HepG2 (cell line): ENCODE measurements at regions not wholly inside any gene's neighbourhood (a gene's known extent, or its start where the extent isn't known, plus 50 kb on each side); places are given as distances from the start of the nearest gene placed in this dataset.

ENCODE experiments used
- ATAC-seq: fragments of 200-7000 bp; cut with Tn5 transposase; 3 replicates; pipeline ENCODE4 v1.9.1; 2020; ENCODE audit warnings: mild to moderate bottlenecking, moderate library complexity
- BruUV-seq: library from RNA; stranded (reverse); fragments of 400-500 nt; replicated peaks from 2 replicates; lab custom pipeline; 2021; lab: Mats Ljungman, UMichigan
- CTCF ChIA-PET: fragments of 300-600 bp; formaldehyde crosslinking; extraction: SDS; loops from one replicate; lab custom pipeline; 2021; ENCODE audit warnings: low total read pairs, inconsistent platforms, low intra/inter-chr PET ratio; lab: Yijun Ruan, JAX
- POLR2A ChIA-PET: fragments of 350-600 bp; sonication (Branson Sonifier 250); formaldehyde crosslinking; loops from one replicate; lab custom pipeline; 2020; ENCODE audit warnings: antibody characterized with exemption, inconsistent platforms; lab: Yijun Ruan, JAX
- DNase-seq: peaks from one replicate; pipeline ENCODE4 v3.0.0-alpha.2; 2015; ENCODE audit warnings: low spot score
- FAIRE-seq: peaks from 3 replicates; lab custom pipeline; 2011; peaks lifted over from hg19 to GRCh38; lab: Jason Lieb, UNC
- H2AFZ ChIP-seq: one replicate; pipeline ENCODE4 v1.6.1; 2011; ENCODE audit warnings: low read length, inconsistent platforms
- H3K27ac ChIP-seq: fragments of 300-600 bp; 3 replicates; pipeline ENCODE4 v1.8.0; 2011; ENCODE audit warnings: mixed run types, mild to moderate bottlenecking, mixed read lengths, low read length, inconsistent platforms; ENCODE audit not compliant: insufficient read depth; ENCODE audit errors: extremely low read length
- H3K27me3 ChIP-seq, 2 experiments: fragments of 200-600 bp in 1 of 2; 2 replicates in 1 of 2; 3 replicates in 1 of 2; pipeline versions ENCODE4 v1.6.0 to v1.8.0; 2011; ENCODE audit warnings: low read length in 2 of 2, mild to moderate bottlenecking in 2 of 2, moderate library complexity in 2 of 2, inconsistent platforms in 1 of 2; ENCODE audit not compliant: insufficient read depth in 2 of 2, control insufficient read depth in 1 of 2
- H3K36me3 ChIP-seq, 2 experiments: fragments of 200-600 bp in 1 of 2; replicated peaks in 1 of 2; 2 replicates in 1 of 2; 3 replicates in 1 of 2; pipeline versions ENCODE4 v1.5.1 to v1.8.0; 2011; ENCODE audit warnings: low read length in 2 of 2, inconsistent platforms in 1 of 2; ENCODE audit not compliant: insufficient read depth in 2 of 2, control insufficient read depth in 1 of 2
- H3K4me1 ChIP-seq: 2 replicates; pipeline ENCODE4 v1.5.1; 2012; ENCODE audit warnings: low read length, inconsistent platforms; ENCODE audit not compliant: insufficient read depth
- H3K4me2 ChIP-seq: 2 replicates; pipeline ENCODE4 v1.6.0; 2011; ENCODE audit warnings: low read depth, low read length, inconsistent platforms
- H3K4me3 ChIP-seq, 3 experiments: fragments of 200-600 bp in 1 of 3; sonication (generic), shearing (Covaris generic) in 1 of 3; replicated peaks in 1 of 3; 2 replicates each; pipeline ENCODE4 v1.5.1; 2011 to 2016; ENCODE audit warnings: low read length in 3 of 3, inconsistent platforms in 2 of 3, low read depth in 2 of 3, mild to moderate bottlenecking in 2 of 3, control low read depth in 1 of 3, mixed read lengths in 1 of 3; ENCODE audit not compliant: insufficient read depth in 1 of 3
- H3K79me2 ChIP-seq: one replicate; pipeline ENCODE4 v1.6.1; 2011; ENCODE audit warnings: low read length, inconsistent platforms; ENCODE audit not compliant: insufficient read depth
- H3K9ac ChIP-seq: 2 replicates; pipeline ENCODE4 v1.6.0; 2011; ENCODE audit warnings: mild to moderate bottlenecking, low read depth, low read length, inconsistent platforms; ENCODE audit not compliant: insufficient read depth
- H3K9me3 ChIP-seq: 2 replicates; pipeline ENCODE4 v1.5.1; 2012; ENCODE audit warnings: mild to moderate bottlenecking, low read length
- H4K20me1 ChIP-seq: 2 replicates; pipeline ENCODE4 v1.6.0; 2011; ENCODE audit warnings: inconsistent platforms, mild to moderate bottlenecking, low read length, moderate library complexity; ENCODE audit not compliant: insufficient read depth
- ARID2 ChIP-seq: sonication (generic); formaldehyde crosslinking; IDR thresholded peaks from 2 replicates; pipeline ENCODE4 v1.8.1; 2022; ENCODE audit warnings: mild to moderate bottlenecking, missing genetic modification reagents, borderline replicate concordance
- BATF2 ChIP-seq: sonication (generic); formaldehyde crosslinking; IDR thresholded peaks from 2 replicates; pipeline ENCODE4 v1.8.0; 2022; ENCODE audit warnings: mild to moderate bottlenecking, missing genetic modification reagents, moderate library complexity
- FLYWCH1 ChIP-seq: sonication (generic); formaldehyde crosslinking; IDR thresholded peaks from 2 replicates; pipeline ENCODE4 v1.8.1; 2023; ENCODE audit warnings: mild to moderate bottlenecking, missing genetic modification reagents
- JARID2 ChIP-seq: sonication (generic); formaldehyde crosslinking; IDR thresholded peaks from 2 replicates; pipeline ENCODE4 v1.8.1; 2023; ENCODE audit warnings: missing genetic modification reagents, inconsistent platforms; ENCODE audit not compliant: insufficient replicate concordance
- KMT2A ChIP-seq: sonication (generic); formaldehyde crosslinking; IDR thresholded peaks from 2 replicates; pipeline ENCODE4 v1.4.0; 2020; ENCODE audit warnings: missing genetic modification reagents
- MEIS2 ChIP-seq: sonication (generic); formaldehyde crosslinking; IDR thresholded peaks from 2 replicates; pipeline ENCODE4 v1.9.0; 2021; ENCODE audit warnings: mild to moderate bottlenecking, missing genetic modification reagents
- NBN ChIP-seq: fragments of 450-650 bp; conservative IDR thresholded peaks from 2 replicates; pipeline ENCODE4 v1.6.1; 2017
- NR2F6 ChIP-seq, 2 experiments: IDR thresholded peaks; 2 replicates each; pipeline ENCODE4 v1.6.1; 2016; ENCODE audit warnings: antibody characterized with exemption in 1 of 2, mild to moderate bottlenecking in 1 of 2
- PAWR ChIP-seq: sonication (generic); formaldehyde crosslinking; IDR thresholded peaks from 2 replicates; pipeline ENCODE4 v1.4.0; 2020; ENCODE audit warnings: missing genetic modification reagents, mild to moderate bottlenecking, borderline replicate concordance
- PITX1 ChIP-seq: sonication (generic); formaldehyde crosslinking; IDR thresholded peaks from 2 replicates; pipeline ENCODE4 v1.5.1; 2020; ENCODE audit warnings: mild to moderate bottlenecking, missing genetic modification reagents
- RARA ChIP-seq: IDR thresholded peaks from 2 replicates; pipeline ENCODE4 v1.6.1; 2016; ENCODE audit warnings: missing genetic modification reagents, missing compliant biosample characterization
- SETDB1 ChIP-seq: sonication (generic); formaldehyde crosslinking; IDR thresholded peaks from 2 replicates; pipeline ENCODE4 v1.5.1; 2020; ENCODE audit warnings: missing genetic modification reagents, mild to moderate bottlenecking, borderline replicate concordance
- SRSF9 ChIP-seq: fragments of 200-400 bp; formaldehyde crosslinking; IDR thresholded peaks from 2 replicates; pipeline ENCODE4 v1.6.1; 2018; ENCODE audit warnings: borderline replicate concordance, mild to moderate bottlenecking, low read depth, low read length; ENCODE audit not compliant: insufficient read depth, poor library complexity, severe bottlenecking
- TBL1XR1 ChIP-seq: fragments of 150-350 bp; IDR thresholded peaks from 2 replicates; pipeline ENCODE4 v1.6.1; 2014; ENCODE audit warnings: borderline replicate concordance, low read length; ENCODE audit not compliant: partially characterized antibody
- TBP ChIP-seq: sonication (generic); formaldehyde crosslinking; IDR thresholded peaks from 2 replicates; pipeline ENCODE4 v1.5.0; 2020; ENCODE audit warnings: missing genetic modification reagents
- U2AF1 ChIP-seq: fragments of 200-400 bp; formaldehyde crosslinking; optimal IDR thresholded peaks from 2 replicates; pipeline ENCODE3; 2017; ENCODE audit warnings: mild to moderate bottlenecking, low read depth, low read length
- U2AF2 ChIP-seq: fragments of 200-400 bp; formaldehyde crosslinking; IDR thresholded peaks from 2 replicates; pipeline ENCODE4 v1.6.1; 2017; ENCODE audit warnings: low read depth, mild to moderate bottlenecking, low read length
- ZBTB49 ChIP-seq: sonication (generic); formaldehyde crosslinking; IDR thresholded peaks from 2 replicates; pipeline ENCODE4 v1.4.0; 2020; ENCODE audit warnings: missing genetic modification reagents, borderline replicate concordance
- ZNF138 ChIP-seq: sonication (generic); formaldehyde crosslinking; IDR thresholded peaks from 2 replicates; pipeline ENCODE4 v1.5.0; 2020; ENCODE audit warnings: mild to moderate bottlenecking, low read depth, missing genetic modification reagents
- ZNF234 ChIP-seq: sonication (generic); formaldehyde crosslinking; conservative IDR thresholded peaks from 2 replicates; pipeline ENCODE4 v1.5.1; 2020; ENCODE audit warnings: mild to moderate bottlenecking, missing genetic modification reagents
- ZNF546 ChIP-seq: sonication (generic); formaldehyde crosslinking; conservative IDR thresholded peaks from 2 replicates; pipeline ENCODE4 v1.8.1; 2023; ENCODE audit warnings: mild to moderate bottlenecking, missing genetic modification reagents
- ZNF570 ChIP-seq: sonication (generic); formaldehyde crosslinking; IDR thresholded peaks from 2 replicates; pipeline ENCODE4 v1.4.0; 2020; ENCODE audit warnings: mild to moderate bottlenecking, missing genetic modification reagents, borderline replicate concordance
- in situ Hi-C: cut with HindIII; loops from 2 replicates; pipeline ENCODE4 v1.10.0; 2017; ENCODE audit warnings: low pct_unique_long_range_greater_than_20kb; ENCODE audit not compliant: extremely low pct_ligation_motif_present
- intact Hi-C: fragments of 100-400 bp; cut with micrococcal nuclease; formaldehyde crosslinking; loops from one replicate; pipeline ENCODE4 v1.10.0; 2022; ENCODE audit not compliant: unreplicated experiment

GRCh38 chr3:193955719-193956118 is 180.2 kb upstream of the HES1 start (continued):
- TF ChIP-seq FLYWCH1 (CRISPR knock-in tag): no peak
- no peak for TF ChIP-seq NBN
- TF ChIP-seq PAWR (CRISPR knock-in tag): no peak

- Histone ChIP-seq H3K27me3 (peaks cover 0 to 18% of the 10 kb centered on the region in 2 experiments; a peak in 3 of 5 replicates), H3K27ac (no peak overlapping the region), H3K4me1 (no peaks in the 10 kb centered on the region), H3K36me3 (no peaks in the 10 kb centered on the region), H3K4me3 (no peak overlapping the region), H3K9ac (no peak overlapping the region)
- ATAC-seq (no peak), DNase-seq (no peak)
- intact Hi-C loops: no loop called here
- POLR2A ChIA-PET: no interaction called here
- CTCF ChIA-PET: no interaction called here
- in situ Hi-C loops: no loop called here
- no peak for TF ChIP-seq PITX1 (CRISPR knock-in tag)
- TF ChIP-seq JARID2 (CRISPR knock-in tag): no peak
- no peak for TF ChIP-seq SRSF9
- TF ChIP-seq SETDB1: no peak
- TF ChIP-seq U2AF1: no peak
- no peak for TF ChIP-seq MEIS2 (CRISPR knock-in tag)
- TF ChIP-seq ZNF570 (CRISPR knock-in tag): no peak
- no peak for TF ChIP-seq ARID2 (CRISPR knock-in tag)
- TF ChIP-seq ZNF546 (CRISPR knock-in tag): no peak
- no peak for TF ChIP-seq TBL1XR1
- TF ChIP-seq U2AF2: no peak
- no peak for TF ChIP-seq ZBTB49 (CRISPR knock-in tag)
- no peak for TF ChIP-seq RARA (CRISPR knock-in tag)
- no peak for TF ChIP-seq ZNF138 (CRISPR knock-in tag)
- TF ChIP-seq NR2F6 (IDR thresholded peaks at IDR 0.05): no peak
- no peak for TF ChIP-seq NR2F6 (CRISPR knock-in tag; IDR thresholded peaks at IDR 0.05)
- no peak for TF ChIP-seq TBP (CRISPR knock-in tag)
- TF ChIP-seq BATF2 (CRISPR knock-in tag): no peak
- TF ChIP-seq ZNF234 (CRISPR knock-in tag): no peak
- TF ChIP-seq KMT2A (CRISPR knock-in tag): no peak
- TF ChIP-seq, all 625 proteins: peak for 0
- BruUV-seq: no TSS peak
- no peaks in the 10 kb centered on the region for H4K20me1 ChIP-seq
- no peaks in the 10 kb centered on the region for H3K79me2 ChIP-seq
- H3K9me3 ChIP-seq: peaks cover 2% of the 10 kb centered on the region; the same call in 1 of the 2 replicates
- H2AFZ ChIP-seq: no peak overlapping the region
- no peak for FAIRE-seq
- H3K4me2 ChIP-seq: no peak overlapping the region
Measured at GRCh38 chr3:193959861-193960260, 176.1 kb upstream of the HES1 start.
